ENCODE measurements at regions not wholly inside any gene's neighbourhood (a gene's known extent, or its start where the extent isn't known, plus 50 kb on each side); places are given as distances from the start of the nearest gene placed in this dataset.

DNA sequence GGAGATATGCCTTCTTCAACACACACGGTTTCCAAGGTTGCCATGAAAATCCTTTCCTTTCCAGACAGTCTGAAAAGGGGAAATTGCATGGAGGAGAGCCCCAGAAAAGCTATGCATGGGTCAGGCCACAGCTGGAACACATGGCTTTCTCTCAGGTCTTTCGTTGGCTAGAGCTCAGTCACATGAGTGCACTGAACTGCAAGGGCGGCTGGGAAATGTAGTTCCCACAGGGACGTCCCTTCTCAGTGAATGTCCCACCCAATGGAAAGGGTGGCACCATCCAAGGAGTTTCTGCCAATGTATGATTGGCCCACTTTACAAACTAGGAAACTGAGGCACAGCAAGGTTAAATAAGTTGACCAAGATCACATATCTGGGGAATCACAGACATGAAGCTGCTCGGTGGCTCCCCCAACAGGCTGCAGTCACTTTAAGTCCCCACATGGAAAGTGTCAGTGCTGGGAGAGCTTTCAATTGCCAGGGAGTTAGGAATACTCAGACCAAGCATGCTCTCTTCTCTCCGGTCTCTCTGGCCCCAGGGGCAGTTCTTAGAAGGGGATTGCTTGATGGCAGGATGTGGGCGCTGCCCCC is 571.3 kb downstream of the GLRX3 start:
- FAIRE-seq: no peak
- TF ChIP-seq, protein P1, sequence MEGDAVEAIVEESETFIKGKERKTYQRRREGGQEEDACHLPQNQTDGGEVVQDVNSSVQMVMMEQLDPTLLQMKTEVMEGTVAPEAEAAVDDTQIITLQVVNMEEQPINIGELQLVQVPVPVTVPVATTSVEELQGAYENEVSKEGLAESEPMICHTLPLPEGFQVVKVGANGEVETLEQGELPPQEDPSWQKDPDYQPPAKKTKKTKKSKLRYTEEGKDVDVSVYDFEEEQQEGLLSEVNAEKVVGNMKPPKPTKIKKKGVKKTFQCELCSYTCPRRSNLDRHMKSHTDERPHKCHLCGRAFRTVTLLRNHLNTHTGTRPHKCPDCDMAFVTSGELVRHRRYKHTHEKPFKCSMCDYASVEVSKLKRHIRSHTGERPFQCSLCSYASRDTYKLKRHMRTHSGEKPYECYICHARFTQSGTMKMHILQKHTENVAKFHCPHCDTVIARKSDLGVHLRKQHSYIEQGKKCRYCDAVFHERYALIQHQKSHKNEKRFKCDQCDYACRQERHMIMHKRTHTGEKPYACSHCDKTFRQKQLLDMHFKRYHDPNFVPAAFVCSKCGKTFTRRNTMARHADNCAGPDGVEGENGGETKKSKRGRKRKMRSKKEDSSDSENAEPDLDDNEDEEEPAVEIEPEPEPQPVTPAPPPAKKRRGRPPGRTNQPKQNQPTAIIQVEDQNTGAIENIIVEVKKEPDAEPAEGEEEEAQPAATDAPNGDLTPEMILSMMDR (IDR thresholded peaks at IDR 0.05; ENCODE audit: borderline replicate concordance, extremely low read depth, insufficient read depth): no peak

DNA sequence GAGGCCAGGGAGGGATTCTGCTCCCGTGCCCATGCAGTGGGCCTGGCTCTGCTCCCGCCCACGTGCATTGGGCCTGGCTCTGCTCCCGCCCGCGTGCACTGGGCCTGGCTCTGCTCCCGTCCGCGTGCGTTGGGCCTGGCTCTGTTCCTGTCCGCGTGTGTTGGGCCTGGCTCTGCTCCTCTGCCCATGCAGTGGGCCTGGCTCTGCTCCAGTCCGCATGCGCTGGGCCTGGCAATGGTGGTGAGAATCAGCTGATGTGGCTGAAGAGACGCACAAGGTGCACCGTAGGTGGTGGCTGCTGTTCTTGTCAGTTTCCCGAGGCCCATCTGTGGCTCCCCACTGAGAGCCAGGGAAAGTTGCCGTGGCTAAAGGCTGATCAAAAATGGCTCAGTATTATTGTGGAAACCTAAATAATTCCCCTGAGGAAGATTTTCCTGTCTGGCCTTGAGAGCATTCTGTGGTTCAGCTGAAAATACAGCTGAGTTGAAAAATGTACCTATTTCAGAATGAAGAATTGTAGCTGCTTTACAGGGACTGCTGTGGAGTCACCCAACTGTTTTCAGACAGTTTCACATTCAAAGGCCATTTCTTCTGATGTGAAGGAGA is 572.4 kb downstream of the GLRX3 start:
- TF ChIP-seq, protein P1 (IDR thresholded peaks at IDR 0.05; ENCODE audit: borderline replicate concordance, extremely low read depth, insufficient read depth): no peak
- no peak overlapping the region for H3K9ac ChIP-seq (ENCODE audit: low read length in 3 of 3)
- no peaks in the 10 kb centered on the region for H3K9me3 ChIP-seq (ENCODE audit: control insufficient read depth in 2 of 3, insufficient read depth in 1 of 3, low read length in 3 of 3)
- H3K36me3 ChIP-seq (ENCODE audit: control insufficient read depth in 2 of 3, insufficient read depth in 3 of 3, low read length in 3 of 3): no peaks in the 10 kb centered on the region
- H3K4me3 ChIP-seq (ENCODE audit: low read length in 3 of 3): no peak overlapping the region
- H3K27ac ChIP-seq (ENCODE audit: low read depth in 2 of 2, low read length in 2 of 2): no peak overlapping the region
- H3K4me1 ChIP-seq (ENCODE audit: control insufficient read depth in 2 of 3, insufficient read depth in 2 of 3, low read depth in 1 of 3, low read length in 3 of 3): no peaks in the 10 kb centered on the region
- FAIRE-seq (no peak), DNase-seq (no peak)
- intact Hi-C loops (cut with DNase I): no loop called here
- H3K27me3 ChIP-seq (ENCODE audit: control insufficient read depth, insufficient read depth, low read length): no peaks in the 10 kb centered on the region

More for the DNA sequence above, 571.3 kb downstream of the GLRX3 start:
- Histone ChIP-seq H3K36me3 (ENCODE audit: control insufficient read depth in 2 of 3, insufficient read depth in 3 of 3, low read length in 3 of 3) (no peaks in the 10 kb centered on the region), H3K9ac (ENCODE audit: low read length in 3 of 3) (no peak overlapping the region), H3K4me1 (ENCODE audit: control insufficient read depth in 2 of 3, insufficient read depth in 2 of 3, low read depth in 1 of 3, low read length in 3 of 3) (no peaks in the 10 kb centered on the region), H3K27me3 (ENCODE audit: control insufficient read depth, insufficient read depth, low read length) (no peaks in the 10 kb centered on the region), H3K4me3 (ENCODE audit: low read length in 3 of 3) (no peak overlapping the region), H3K9me3 (ENCODE audit: control insufficient read depth in 2 of 3, insufficient read depth in 1 of 3, low read length in 3 of 3) (no peaks in the 10 kb centered on the region), H3K27ac (ENCODE audit: low read depth in 2 of 2, low read length in 2 of 2) (no peak overlapping the region)
- DNase-seq: no peak
- intact Hi-C loops (cut with DNase I): no loop called here

DNA sequence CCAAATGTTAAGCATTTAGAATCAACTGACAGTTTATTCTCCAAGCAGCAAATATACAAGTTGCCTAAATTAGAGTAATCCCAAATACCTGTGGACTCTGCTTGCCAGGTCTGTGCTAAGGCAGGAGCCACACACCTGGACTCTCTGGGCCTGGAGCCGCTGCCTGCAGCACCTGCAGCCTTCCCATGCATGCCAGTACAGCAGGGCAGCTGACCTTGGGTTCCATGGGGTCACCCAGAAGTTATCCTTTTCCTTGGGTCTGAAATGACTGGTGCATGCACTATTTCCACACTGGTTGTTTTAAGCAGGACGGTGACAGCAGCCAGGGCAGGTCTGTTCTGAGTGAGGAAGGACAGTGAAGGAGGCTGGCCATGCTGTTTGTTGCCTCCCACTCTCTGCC is 573.2 kb downstream of the GLRX3 start:
- Histone ChIP-seq H3K27ac (ENCODE audit: low read depth in 2 of 2, low read length in 2 of 2) (no peak overlapping the region), H3K4me1 (ENCODE audit: control insufficient read depth in 2 of 3, insufficient read depth in 2 of 3, low read depth in 1 of 3, low read length in 3 of 3) (no peaks in the 10 kb centered on the region), H3K27me3 (ENCODE audit: control insufficient read depth, insufficient read depth, low read length) (no peaks in the 10 kb centered on the region), H3K9me3 (ENCODE audit: control insufficient read depth in 2 of 3, insufficient read depth in 1 of 3, low read length in 3 of 3) (no peaks in the 10 kb centered on the region), H3K4me3 (ENCODE audit: low read length in 3 of 3) (no peak overlapping the region), H3K9ac (ENCODE audit: low read length in 3 of 3) (no peak overlapping the region), H3K36me3 (ENCODE audit: control insufficient read depth in 2 of 3, insufficient read depth in 3 of 3, low read length in 3 of 3) (no peaks in the 10 kb centered on the region)
- DNase-seq (no peak), FAIRE-seq (no peak)
- intact Hi-C loops (cut with DNase I): no loop called here
- TF ChIP-seq, protein P1 (IDR thresholded peaks at IDR 0.05; ENCODE audit: borderline replicate concordance, extremely low read depth, insufficient read depth): no peak
